Chondrocyte (in vitro differentiated cells): ENCODE measurements at regions not wholly inside any gene's neighbourhood (a gene's known extent, or its start where the extent isn't known, plus 50 kb on each side); places are given as distances from the start of the nearest gene placed in this dataset.

ENCODE experiments used
- DNase-seq: peaks from one replicate; pipeline ENCODE4 v3.0.0; 2021; ENCODE audit warnings: mixed read lengths, low spot score
- H3K27ac Mint-ChIP-seq: one replicate; pipeline ENCODE4 v1.8.0; 2021; ENCODE audit warnings: mild to moderate bottlenecking, moderate library complexity, mixed read lengths; ENCODE audit not compliant: unreplicated experiment
- H3K27me3 Mint-ChIP-seq: 2 replicates; pipeline ENCODE4 v1.8.0; 2021; ENCODE audit warnings: low read depth, mixed read lengths
- H3K36me3 Mint-ChIP-seq: 2 replicates; pipeline ENCODE4 v1.8.0; 2021; ENCODE audit warnings: low read depth, mixed read lengths
- H3K4me1 Mint-ChIP-seq: 2 replicates; pipeline ENCODE4 v1.8.0; 2021; ENCODE audit warnings: low read depth, mild to moderate bottlenecking, mixed read lengths
- H3K4me3 Mint-ChIP-seq: one replicate; pipeline ENCODE4 v1.8.0; 2021; ENCODE audit warnings: mild to moderate bottlenecking, moderate library complexity, mixed read lengths; ENCODE audit not compliant: unreplicated experiment
- H3K9me3 Mint-ChIP-seq: 2 replicates; pipeline ENCODE4 v1.8.0; 2021; ENCODE audit warnings: low read depth, mixed read lengths
- TF ChIP-seq, protein P1 (sequence below): fragments of 200-600 bp; sonication (generic); IDR thresholded peaks from 2 replicates; pipeline ENCODE4 v1.5.0; 2021; ENCODE audit warnings: antibody characterized with exemption, mild to moderate bottlenecking, moderate library complexity

DNA sequence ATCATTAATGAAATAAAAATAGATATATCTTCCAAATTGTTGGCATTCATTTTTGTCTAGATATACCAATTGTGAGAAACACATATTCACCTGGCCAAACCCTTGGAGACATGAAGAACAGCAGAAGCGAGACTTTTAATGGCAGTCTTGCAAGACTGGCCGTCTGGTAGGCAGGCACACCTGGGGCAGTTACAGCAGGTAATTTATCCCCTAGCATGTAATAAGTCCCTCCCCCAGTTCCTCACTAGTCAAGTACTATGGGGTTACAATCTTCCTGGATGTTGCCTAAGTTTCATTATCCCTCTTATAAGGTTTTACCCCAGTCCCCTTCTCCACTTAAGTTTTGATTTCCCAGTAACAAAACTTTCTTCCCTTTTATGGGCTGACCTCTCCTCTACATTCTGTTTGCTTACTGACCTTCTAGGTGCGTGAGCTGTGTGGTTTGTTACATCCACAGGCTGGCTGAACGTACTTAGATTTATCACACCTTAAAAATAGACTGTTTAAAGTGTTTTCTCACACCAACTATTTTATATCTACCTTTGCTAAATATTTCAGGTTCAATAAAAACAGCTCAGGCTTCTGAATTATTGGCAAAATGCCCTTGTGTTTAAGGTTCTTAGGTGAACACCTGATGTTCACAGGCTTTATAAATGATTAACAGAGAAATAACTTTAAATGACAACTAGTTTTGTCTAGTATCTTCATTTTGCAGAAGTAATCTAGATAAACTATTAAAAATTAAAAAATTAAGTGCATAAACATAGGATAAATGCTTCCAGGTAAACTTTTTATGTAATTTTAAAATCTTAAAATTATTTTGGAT, 365.0 kb upstream of the TFPI start:
- H3K27me3 Mint-ChIP-seq = no peaks in the 10 kb centered on the region
- no peaks in the 10 kb centered on the region for H3K9me3 Mint-ChIP-seq
- no peak for DNase-seq
- no peaks in the 10 kb centered on the region for H3K36me3 Mint-ChIP-seq
- H3K4me3 Mint-ChIP-seq = no peak overlapping the region
- H3K4me1 Mint-ChIP-seq = no peaks in the 10 kb centered on the region
- no peak overlapping the region for H3K27ac Mint-ChIP-seq
- TF ChIP-seq, protein P1, sequence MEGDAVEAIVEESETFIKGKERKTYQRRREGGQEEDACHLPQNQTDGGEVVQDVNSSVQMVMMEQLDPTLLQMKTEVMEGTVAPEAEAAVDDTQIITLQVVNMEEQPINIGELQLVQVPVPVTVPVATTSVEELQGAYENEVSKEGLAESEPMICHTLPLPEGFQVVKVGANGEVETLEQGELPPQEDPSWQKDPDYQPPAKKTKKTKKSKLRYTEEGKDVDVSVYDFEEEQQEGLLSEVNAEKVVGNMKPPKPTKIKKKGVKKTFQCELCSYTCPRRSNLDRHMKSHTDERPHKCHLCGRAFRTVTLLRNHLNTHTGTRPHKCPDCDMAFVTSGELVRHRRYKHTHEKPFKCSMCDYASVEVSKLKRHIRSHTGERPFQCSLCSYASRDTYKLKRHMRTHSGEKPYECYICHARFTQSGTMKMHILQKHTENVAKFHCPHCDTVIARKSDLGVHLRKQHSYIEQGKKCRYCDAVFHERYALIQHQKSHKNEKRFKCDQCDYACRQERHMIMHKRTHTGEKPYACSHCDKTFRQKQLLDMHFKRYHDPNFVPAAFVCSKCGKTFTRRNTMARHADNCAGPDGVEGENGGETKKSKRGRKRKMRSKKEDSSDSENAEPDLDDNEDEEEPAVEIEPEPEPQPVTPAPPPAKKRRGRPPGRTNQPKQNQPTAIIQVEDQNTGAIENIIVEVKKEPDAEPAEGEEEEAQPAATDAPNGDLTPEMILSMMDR = no peak

DNA sequence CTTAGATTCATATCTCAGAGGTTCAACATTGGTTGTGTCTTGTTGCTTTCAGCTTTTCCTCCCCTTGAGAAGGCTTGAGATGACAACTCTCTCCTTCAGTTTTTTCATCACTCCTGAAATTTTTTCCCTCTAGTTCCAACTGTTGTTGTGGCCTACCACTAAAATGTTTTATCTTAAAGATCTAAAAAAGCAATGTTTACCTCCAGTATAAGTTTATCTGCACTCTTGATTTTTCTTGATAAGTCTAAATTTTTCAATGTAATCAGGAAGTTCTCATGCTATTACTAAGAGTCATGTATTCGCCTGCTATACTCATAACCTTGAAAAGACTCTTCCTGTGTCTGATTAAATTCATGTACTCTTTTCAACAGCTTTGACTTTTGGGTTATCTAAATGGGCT, 366.3 kb upstream of the TFPI start:
- DNase-seq = no peak
- Mint-ChIP-seq H3K9me3 (no peaks in the 10 kb centered on the region), H3K4me3 (no peak overlapping the region), H3K27me3 (no peaks in the 10 kb centered on the region), H3K27ac (no peak overlapping the region), H3K4me1 (no peaks in the 10 kb centered on the region), H3K36me3 (no peaks in the 10 kb centered on the region)
- TF ChIP-seq, protein P1 = no peak

DNA sequence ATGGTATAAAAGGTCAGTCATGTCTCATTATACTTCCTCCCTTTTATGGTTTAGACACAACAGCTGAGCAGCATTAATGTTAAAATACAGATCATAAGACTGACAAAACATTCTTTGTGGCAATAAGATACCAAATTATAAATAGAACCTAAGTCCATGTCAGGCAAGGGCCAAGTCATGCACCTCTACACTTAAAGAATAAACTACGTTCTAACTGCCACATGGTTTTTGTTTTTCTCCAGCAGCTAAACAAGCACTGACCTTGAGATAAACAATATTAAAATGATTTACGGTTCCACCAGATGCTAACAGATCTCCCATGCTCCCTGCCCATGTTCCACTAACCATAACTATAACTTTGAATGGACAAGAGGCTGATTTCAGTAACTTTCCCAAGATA, 368.6 kb upstream of the TFPI start:
- DNase-seq = no peak
- H3K9me3 Mint-ChIP-seq = no peaks in the 10 kb centered on the region
- H3K4me1 Mint-ChIP-seq = no peaks in the 10 kb centered on the region
- no peak overlapping the region for H3K27ac Mint-ChIP-seq
- TF ChIP-seq, protein P1 = no peak
- no peak overlapping the region for H3K4me3 Mint-ChIP-seq
- no peaks in the 10 kb centered on the region for H3K36me3 Mint-ChIP-seq
- no peaks in the 10 kb centered on the region for H3K27me3 Mint-ChIP-seq

DNA sequence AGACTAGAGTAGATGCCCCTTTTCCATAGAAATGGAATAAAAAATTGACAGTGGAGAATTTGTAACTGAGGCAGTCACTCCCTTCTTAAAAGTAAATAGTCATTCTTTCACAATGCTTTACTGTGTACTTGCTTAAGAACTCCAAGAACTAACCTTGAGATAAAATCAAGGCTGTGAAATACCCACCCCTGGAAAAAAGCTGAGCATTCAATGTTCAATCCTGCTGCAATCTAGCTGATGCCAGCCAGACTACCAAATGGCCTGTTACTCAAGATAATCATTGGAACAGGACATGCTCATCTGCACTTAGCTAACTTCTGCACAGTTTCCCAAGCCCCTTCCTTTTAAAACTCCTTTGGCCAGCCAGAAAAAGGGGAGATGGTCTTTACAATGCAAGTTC, 367.4 kb upstream of the GULP1 start:
- Mint-ChIP-seq H3K9me3 (no peaks in the 10 kb centered on the region), H3K36me3 (no peaks in the 10 kb centered on the region), H3K4me3 (no peak overlapping the region), H3K27ac (no peak overlapping the region), H3K27me3 (no peaks in the 10 kb centered on the region), H3K4me1 (no peaks in the 10 kb centered on the region)
- DNase-seq = no peak
- TF ChIP-seq, protein P1 = no peak

DNA sequence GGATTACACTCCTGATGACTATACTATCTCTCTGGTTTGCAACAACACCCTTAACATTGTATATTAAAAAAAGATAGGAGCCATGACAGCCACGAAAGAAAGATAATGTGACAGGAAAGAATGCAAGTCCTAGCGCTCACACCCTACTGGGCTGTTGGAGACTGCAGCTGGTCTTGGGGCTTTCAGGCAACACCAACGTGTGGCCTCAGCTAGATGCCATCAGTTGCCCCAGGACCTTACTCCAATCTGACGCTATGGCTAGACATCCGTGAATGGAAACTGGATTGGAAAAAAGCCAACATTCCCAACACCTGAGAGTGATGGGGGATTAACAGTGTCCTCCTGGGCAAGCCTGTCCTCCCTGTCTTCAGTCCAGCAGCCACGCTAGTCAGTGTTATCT, 357.4 kb upstream of the GULP1 start:
- no peaks in the 10 kb centered on the region for H3K9me3 Mint-ChIP-seq
- H3K36me3 Mint-ChIP-seq = peaks cover 1% of the 10 kb centered on the region
- peaks cover 6% of the 10 kb centered on the region for H3K4me1 Mint-ChIP-seq
- no peak overlapping the region for H3K27ac Mint-ChIP-seq
- TF ChIP-seq, protein P1 = no peak
- DNase-seq = no peak
- no peaks in the 10 kb centered on the region for H3K27me3 Mint-ChIP-seq
- no peak overlapping the region for H3K4me3 Mint-ChIP-seq
